Neural crest cell (in vitro differentiated cells): ENCODE measurements at regions not wholly inside any gene's neighbourhood (a gene's known extent, or its start where the extent isn't known, plus 50 kb on each side); places are given as distances from the start of the nearest gene placed in this dataset.
A peak's percentile ranks its signal among the peaks of the same experiment; 100 is the strongest.
"Not testable (repeated sequence)": the region's sequence is repeated elsewhere in the genome, so short reads cannot be mapped to it uniquely, and the experiment has no call there.

Source experiments
- DNase-seq: peaks from one replicate; pipeline ENCODE4 v3.0.0; 2021; ENCODE audit warnings: low read depth, mixed read lengths, low spot score
- H3K27ac Mint-ChIP-seq: one replicate; pipeline ENCODE4 v1.8.0; 2021; ENCODE audit warnings: mild to moderate bottlenecking, mixed read lengths; ENCODE audit not compliant: unreplicated experiment
- H3K27me3 Mint-ChIP-seq: 2 replicates; pipeline ENCODE4 v1.8.0; 2021; ENCODE audit warnings: low read depth, mild to moderate bottlenecking, mixed read lengths
- H3K36me3 Mint-ChIP-seq: 2 replicates; pipeline ENCODE4 v1.8.0; 2021; ENCODE audit warnings: low read depth, mild to moderate bottlenecking, mixed read lengths
- H3K4me1 Mint-ChIP-seq: 2 replicates; pipeline ENCODE4 v1.8.0; 2021; ENCODE audit warnings: mixed read lengths
- H3K4me3 Mint-ChIP-seq: one replicate; pipeline ENCODE4 v1.8.0; 2021; ENCODE audit warnings: mild to moderate bottlenecking, mixed read lengths
- H3K9me3 Mint-ChIP-seq: 2 replicates; pipeline ENCODE4 v1.8.0; 2021; ENCODE audit warnings: mixed read lengths
- CTCF ChIP-seq: fragments of 200-600 bp; sonication (generic); conservative IDR thresholded peaks from 2 replicates; pipeline ENCODE4 v1.5.0; 2021; ENCODE audit warnings: antibody characterized with exemption, mild to moderate bottlenecking

GRCh38 chr19:33866696-33867095 is 70.0 kb downstream of the KCTD15 start:
- Mint-ChIP-seq H3K4me3 (no peak overlapping the region), H3K9me3 (no peaks in the 10 kb centered on the region), H3K27ac (no peak overlapping the region), H3K27me3 (peaks cover 2% of the 10 kb centered on the region), H3K36me3 (no peaks in the 10 kb centered on the region), H3K4me1 (peaks cover 20% of the 10 kb centered on the region)
- TF ChIP-seq CTCF, result no peak
- no peak for DNase-seq

GRCh38 chr19:33868076-33868735 is 71.5 kb downstream of the KCTD15 start:
- Mint-ChIP-seq H3K27me3 (peaks cover 2% of the 10 kb centered on the region), H3K4me1 (peaks cover 24% of the 10 kb centered on the region), H3K27ac (peak overlapping the region; percentile 87), H3K9me3 (no peaks in the 10 kb centered on the region), H3K4me3 (no peak overlapping the region), H3K36me3 (no peaks in the 10 kb centered on the region)
- DNase-seq, result no peak
- TF ChIP-seq CTCF, result no peak

GRCh38 chr19:33868788-33869412 is 72.2 kb downstream of the KCTD15 start:
- Mint-ChIP-seq H3K27me3 (peaks cover 2% of the 10 kb centered on the region), H3K36me3 (no peaks in the 10 kb centered on the region), H3K27ac (peak overlapping the region; percentile 87), H3K4me1 (peaks cover 30% of the 10 kb centered on the region), H3K9me3 (no peaks in the 10 kb centered on the region), H3K4me3 (no peak overlapping the region)
- DNase-seq, result no peak
- TF ChIP-seq CTCF, result no peak

GRCh38 chr19:33870298-33870932 is 73.7 kb downstream of the KCTD15 start:
- not testable (repeated sequence) for H3K27me3 Mint-ChIP-seq, H3K9me3 Mint-ChIP-seq, H3K27ac Mint-ChIP-seq, H3K36me3 Mint-ChIP-seq, DNase-seq, H3K4me3 Mint-ChIP-seq
- H3K4me1 Mint-ChIP-seq, result peaks cover 39% of the 10 kb centered on the region

GRCh38 chr19:33871605-33872004 is 74.9 kb downstream of the KCTD15 start:
- Mint-ChIP-seq H3K36me3 (no peaks in the 10 kb centered on the region), H3K9me3 (no peaks in the 10 kb centered on the region), H3K27me3 (peaks cover 2% of the 10 kb centered on the region), H3K4me1 (peaks cover 48% of the 10 kb centered on the region), H3K4me3 (no peak overlapping the region), H3K27ac (no peak overlapping the region)
- TF ChIP-seq CTCF, result no peak
- no peak for DNase-seq
